Omental fat pad (tissue), 3 donors: ENCODE measurements at regions not wholly inside any gene's neighbourhood (a gene's known extent, or its start where the extent isn't known, plus 50 kb on each side); places are given as distances from the start of the nearest gene placed in this dataset.
"Not testable (repeated sequence)": the region's sequence is repeated elsewhere in the genome, so short reads cannot be mapped to it uniquely, and the experiment has no call there.

Source experiments
- ATAC-seq: fragments of 150-250 bp; one replicate; pipeline ENCODE4 v1.9.1; 2016; ENCODE audit warnings: mild to moderate bottlenecking, moderate library complexity; ENCODE audit not compliant: low FRiP score
- DNase-seq: peaks from one replicate; pipeline ENCODE4 v3.0.0-alpha.2; 2019; ENCODE audit warnings: low spot score
- TF ChIP-seq, protein P1 (sequence below), 3 donors: fragments of 450-650 bp; IDR thresholded peaks; one replicate each; pipeline ENCODE4 v1.5.1; 2016 to 2017; ENCODE audit warnings: antibody characterized with exemption in 3 of 3, mild to moderate bottlenecking in 3 of 3, moderate library complexity in 2 of 3

DNA sequence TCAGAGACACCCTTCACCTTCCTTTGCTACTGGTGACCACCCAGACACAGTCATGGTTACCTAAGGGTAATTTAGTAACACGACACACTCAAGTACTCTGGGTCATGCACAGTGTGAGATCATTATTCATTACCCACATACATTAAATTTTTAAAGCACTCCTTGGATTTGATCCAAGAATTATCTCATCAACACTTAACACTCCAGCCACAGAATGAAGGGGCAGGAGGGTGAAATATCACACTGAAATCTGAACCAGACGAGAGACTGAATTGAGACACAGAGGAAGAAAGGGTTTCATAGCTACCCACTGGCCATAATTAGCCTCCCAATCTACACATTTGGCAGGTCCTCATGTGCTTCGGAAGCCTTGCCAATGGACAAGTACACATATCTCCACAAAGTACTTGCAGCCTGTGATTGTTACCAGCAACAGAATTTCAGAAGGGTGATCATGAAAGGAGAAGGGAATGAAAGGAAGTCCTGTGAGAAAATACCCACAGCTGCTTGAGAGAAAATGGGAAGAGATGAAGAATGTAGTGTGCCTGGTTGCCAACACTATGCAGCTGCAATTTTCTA is 189.3 kb downstream of the POLR1F start:
- DNase-seq (no peak), ATAC-seq (no peak)
- TF ChIP-seq, protein P1, sequence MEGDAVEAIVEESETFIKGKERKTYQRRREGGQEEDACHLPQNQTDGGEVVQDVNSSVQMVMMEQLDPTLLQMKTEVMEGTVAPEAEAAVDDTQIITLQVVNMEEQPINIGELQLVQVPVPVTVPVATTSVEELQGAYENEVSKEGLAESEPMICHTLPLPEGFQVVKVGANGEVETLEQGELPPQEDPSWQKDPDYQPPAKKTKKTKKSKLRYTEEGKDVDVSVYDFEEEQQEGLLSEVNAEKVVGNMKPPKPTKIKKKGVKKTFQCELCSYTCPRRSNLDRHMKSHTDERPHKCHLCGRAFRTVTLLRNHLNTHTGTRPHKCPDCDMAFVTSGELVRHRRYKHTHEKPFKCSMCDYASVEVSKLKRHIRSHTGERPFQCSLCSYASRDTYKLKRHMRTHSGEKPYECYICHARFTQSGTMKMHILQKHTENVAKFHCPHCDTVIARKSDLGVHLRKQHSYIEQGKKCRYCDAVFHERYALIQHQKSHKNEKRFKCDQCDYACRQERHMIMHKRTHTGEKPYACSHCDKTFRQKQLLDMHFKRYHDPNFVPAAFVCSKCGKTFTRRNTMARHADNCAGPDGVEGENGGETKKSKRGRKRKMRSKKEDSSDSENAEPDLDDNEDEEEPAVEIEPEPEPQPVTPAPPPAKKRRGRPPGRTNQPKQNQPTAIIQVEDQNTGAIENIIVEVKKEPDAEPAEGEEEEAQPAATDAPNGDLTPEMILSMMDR (IDR thresholded peaks at IDR 0.05), result no peak

GRCh38 chr7:19517546-19517945 is 191.3 kb downstream of the POLR1F start:
- not testable (repeated sequence) for DNase-seq, ATAC-seq

DNA sequence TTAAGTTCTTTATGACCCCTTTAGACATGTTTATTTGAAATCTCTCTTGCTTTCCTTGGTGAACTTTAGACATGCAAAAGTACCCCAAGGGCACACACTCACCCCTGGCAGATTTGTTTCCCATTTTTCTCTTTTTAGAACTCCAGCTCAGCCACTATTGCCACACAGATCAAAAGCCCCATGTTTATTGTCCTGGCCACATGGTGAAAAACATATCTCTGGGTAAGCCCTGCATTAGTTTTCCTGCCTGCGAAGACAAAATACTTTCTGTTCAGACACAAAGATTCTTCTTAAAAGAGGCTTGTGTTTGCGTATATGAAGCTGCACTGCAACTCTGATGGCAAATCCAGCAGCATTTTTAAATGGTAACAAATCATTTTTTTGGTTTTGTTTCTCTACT is 200.0 kb downstream of the POLR1F start:
- DNase-seq (no peak), ATAC-seq (no peak)
- TF ChIP-seq, protein P1 (IDR thresholded peaks at IDR 0.05), result no peak

- ATAC-seq (peak; percentile 96), DNase-seq (no peak)
- TF ChIP-seq, protein P1 (IDR thresholded peaks at IDR 0.05), result no peak
Observed at GRCh38 chr7:19508124-19508523, 200.7 kb downstream of the POLR1F start.

DNA sequence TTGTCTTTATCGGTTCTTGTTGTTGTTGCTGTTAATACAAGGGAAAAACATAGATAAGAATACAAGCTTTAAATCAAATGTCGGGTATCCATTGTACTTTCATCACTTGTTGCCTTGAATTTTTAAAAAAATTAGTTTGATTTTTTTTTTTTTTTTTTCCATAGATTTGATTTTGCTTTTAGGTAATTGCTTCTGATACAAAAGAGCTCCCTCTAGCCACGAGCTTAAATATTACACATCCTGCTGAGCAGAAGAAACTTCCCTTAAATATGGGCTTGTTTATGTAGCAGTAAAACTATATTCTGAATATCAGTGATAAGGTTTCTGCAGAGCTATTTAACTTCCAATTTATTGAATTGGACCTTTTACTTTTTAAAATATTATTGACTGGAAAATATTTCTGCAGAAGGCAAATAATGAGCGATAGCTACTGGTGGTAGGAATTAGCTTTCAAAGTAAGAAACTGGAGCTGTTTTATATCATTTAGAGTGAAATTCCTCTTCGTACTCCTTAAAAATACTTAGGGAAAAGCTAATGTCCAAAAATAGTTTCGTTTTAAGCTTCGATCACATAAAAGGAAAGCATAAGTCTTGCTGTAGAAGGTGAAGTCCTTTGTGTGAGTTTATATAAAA is 216.9 kb downstream of the POLR1F start:
- TF ChIP-seq, protein P1 (IDR thresholded peaks at IDR 0.05), result no peak
- no peak for ATAC-seq

DNA sequence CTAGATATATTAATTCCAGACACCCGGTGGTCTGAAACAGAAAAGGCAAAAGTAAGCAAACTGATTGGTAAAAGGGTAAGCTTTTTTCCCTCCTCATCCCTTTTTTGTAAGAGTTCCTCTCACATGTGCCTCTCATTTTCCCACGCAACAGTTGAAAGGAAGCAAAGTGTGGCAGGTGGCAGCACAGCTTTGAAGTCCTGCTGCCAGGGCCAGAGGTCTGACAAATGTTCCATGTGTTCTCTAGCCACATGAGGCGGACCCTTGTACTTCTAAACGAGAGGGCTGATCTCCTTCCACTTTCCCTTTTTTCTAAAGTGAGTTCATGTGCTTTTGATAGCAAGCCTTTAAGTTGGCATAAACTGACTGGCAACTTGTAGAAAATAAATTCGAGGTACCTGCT is 217.5 kb downstream of the POLR1F start:
- DNase-seq, result no peak
- ATAC-seq, result no peak
- TF ChIP-seq, protein P1 (IDR thresholded peaks at IDR 0.05), result no peak

More for the DNA sequence above, 216.9 kb downstream of the POLR1F start:
- no peak for DNase-seq

DNA sequence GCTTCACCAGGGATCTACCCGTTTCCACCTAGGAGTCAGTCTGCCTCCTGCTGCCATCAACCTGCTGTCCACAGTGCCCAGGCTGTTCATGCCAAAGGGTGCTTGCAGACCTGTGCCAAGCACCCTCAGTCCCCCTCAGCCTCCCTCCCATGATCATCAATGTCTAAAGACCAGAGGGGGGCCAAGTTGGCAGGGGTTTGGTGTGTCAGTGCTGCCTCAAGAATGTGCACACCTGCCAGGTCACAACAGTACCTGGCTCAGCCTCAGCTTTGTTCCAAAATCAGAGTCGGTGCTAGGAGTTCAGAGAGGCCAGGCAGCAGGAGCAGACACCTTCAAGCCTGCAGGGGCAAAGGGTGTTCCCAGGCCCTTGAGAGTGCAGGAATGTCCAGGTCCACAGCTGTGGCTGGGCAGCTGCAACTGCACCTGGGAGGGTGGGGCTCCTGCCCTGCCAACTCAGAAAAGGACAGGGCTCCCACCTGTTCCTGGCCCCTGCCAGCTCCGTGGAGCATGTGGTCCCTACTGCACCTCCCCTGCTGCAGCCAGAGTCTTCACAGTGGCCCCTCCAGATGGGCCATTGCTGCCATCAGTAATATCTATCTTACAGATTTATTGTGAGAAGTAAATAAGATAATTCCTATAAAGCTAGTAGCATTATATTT is 219.5 kb downstream of the POLR1F start:
- no peak for ATAC-seq
- TF ChIP-seq, protein P1 (IDR thresholded peaks at IDR 0.05), result no peak
- no peak for DNase-seq
